ENCODE measurements at regions not wholly inside any gene's neighbourhood (a gene's known extent, or its start where the extent isn't known, plus 50 kb on each side); places are given as distances from the start of the nearest gene placed in this dataset.

DNA sequence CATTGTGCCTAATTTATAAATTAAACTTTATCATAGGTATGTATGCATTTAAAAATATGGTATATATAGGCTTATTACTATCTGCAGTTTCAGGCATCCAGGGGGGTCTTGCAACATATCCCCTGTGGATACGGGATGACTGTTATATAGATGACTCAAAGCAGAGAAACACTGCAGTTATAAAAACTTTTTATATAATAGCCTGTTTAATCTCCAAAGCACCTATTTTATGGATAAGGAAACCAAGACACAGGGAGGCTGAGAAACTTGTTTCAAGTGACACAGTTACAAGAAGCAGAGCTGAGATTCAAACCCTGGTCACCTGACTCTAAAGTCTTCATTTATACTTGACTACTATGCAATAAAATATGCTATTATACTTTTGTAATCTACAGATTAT lies 897.7 kb downstream of the KCNA4 start:
- TF ChIP-seq, protein P1, sequence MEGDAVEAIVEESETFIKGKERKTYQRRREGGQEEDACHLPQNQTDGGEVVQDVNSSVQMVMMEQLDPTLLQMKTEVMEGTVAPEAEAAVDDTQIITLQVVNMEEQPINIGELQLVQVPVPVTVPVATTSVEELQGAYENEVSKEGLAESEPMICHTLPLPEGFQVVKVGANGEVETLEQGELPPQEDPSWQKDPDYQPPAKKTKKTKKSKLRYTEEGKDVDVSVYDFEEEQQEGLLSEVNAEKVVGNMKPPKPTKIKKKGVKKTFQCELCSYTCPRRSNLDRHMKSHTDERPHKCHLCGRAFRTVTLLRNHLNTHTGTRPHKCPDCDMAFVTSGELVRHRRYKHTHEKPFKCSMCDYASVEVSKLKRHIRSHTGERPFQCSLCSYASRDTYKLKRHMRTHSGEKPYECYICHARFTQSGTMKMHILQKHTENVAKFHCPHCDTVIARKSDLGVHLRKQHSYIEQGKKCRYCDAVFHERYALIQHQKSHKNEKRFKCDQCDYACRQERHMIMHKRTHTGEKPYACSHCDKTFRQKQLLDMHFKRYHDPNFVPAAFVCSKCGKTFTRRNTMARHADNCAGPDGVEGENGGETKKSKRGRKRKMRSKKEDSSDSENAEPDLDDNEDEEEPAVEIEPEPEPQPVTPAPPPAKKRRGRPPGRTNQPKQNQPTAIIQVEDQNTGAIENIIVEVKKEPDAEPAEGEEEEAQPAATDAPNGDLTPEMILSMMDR (IDR thresholded peaks at IDR 0.05), result no peak
- no peak for TF ChIP-seq POLR2A (IDR thresholded peaks at IDR 0.05)
